ENCODE measurements at regions not wholly inside any gene's neighbourhood (a gene's known extent, or its start where the extent isn't known, plus 50 kb on each side); places are given as distances from the start of the nearest gene placed in this dataset.
"Not testable (repeated sequence)": the region's sequence is repeated elsewhere in the genome, so short reads cannot be mapped to it uniquely, and the experiment has no call there.

- H3K9me3 Mint-ChIP-seq = no peaks in the 10 kb centered on the region
- H3K27ac Mint-ChIP-seq = no peak overlapping the region
- H3K27me3 Mint-ChIP-seq (ENCODE audit: insufficient read depth) = no peaks in the 10 kb centered on the region
- no peak for TF ChIP-seq CTCF (IDR thresholded peaks at IDR 0.05)
- H3K36me3 Mint-ChIP-seq (ENCODE audit: low read depth) = no peaks in the 10 kb centered on the region
- no peak for DNase-seq
- no peak overlapping the region for H3K4me3 Mint-ChIP-seq
- H3K4me1 Mint-ChIP-seq (ENCODE audit: low read depth) = peaks cover 6% of the 10 kb centered on the region; the same call in 1 of the 2 replicates
Observed at GRCh38 chr11:24206030-24206429, 290.8 kb upstream of the LUZP2 start.

- no peak for DNase-seq
- Mint-ChIP-seq H3K27me3 (ENCODE audit: insufficient read depth) (no peaks in the 10 kb centered on the region), H3K4me3 (no peak overlapping the region), H3K27ac (no peak overlapping the region), H3K9me3 (no peaks in the 10 kb centered on the region), H3K4me1 (ENCODE audit: low read depth) (peaks cover 6% of the 10 kb centered on the region; the same call in 1 of the 2 replicates), H3K36me3 (ENCODE audit: low read depth) (no peaks in the 10 kb centered on the region)
- no peak for TF ChIP-seq CTCF (IDR thresholded peaks at IDR 0.05)
Observed at GRCh38 chr11:24206511-24206910, 290.3 kb upstream of the LUZP2 start.

DNA sequence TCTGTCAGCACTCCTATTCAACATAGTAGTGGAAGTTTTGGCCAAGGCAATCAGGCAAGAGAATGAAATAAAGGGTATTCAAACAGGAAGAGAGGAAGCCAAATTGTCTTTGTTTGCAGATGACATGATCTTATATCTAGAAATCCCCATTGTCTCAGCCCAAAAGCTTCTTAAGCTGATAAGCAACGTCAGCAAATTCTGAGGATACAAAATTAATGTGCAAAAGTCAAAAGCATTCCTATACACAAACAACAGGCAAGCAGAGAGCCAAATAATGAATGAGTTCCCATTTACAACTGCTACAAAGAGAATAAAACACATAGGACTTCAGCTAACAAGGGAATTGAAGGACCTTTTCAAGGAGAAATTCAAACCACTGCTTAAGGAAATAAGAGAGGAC is 280.4 kb upstream of the LUZP2 start:
- Mint-ChIP-seq H3K4me1 (ENCODE audit: low read depth) (no peaks in the 10 kb centered on the region), H3K4me3 (no peak overlapping the region), H3K9me3 (no peaks in the 10 kb centered on the region), H3K36me3 (ENCODE audit: low read depth) (no peaks in the 10 kb centered on the region), H3K27ac (no peak overlapping the region), H3K27me3 (ENCODE audit: insufficient read depth) (peaks cover 4% of the 10 kb centered on the region; the same call in 1 of the 2 replicates)
- TF ChIP-seq CTCF (IDR thresholded peaks at IDR 0.05) = no peak
- DNase-seq = no peak

GRCh38 chr11:24217319-24217718 is 279.5 kb upstream of the LUZP2 start:
- H3K27me3 Mint-ChIP-seq (ENCODE audit: insufficient read depth); H3K4me1 Mint-ChIP-seq (ENCODE audit: low read depth); DNase-seq; H3K36me3 Mint-ChIP-seq (ENCODE audit: low read depth); H3K27ac Mint-ChIP-seq; H3K4me3 Mint-ChIP-seq; H3K9me3 Mint-ChIP-seq: not testable (repeated sequence)

DNA sequence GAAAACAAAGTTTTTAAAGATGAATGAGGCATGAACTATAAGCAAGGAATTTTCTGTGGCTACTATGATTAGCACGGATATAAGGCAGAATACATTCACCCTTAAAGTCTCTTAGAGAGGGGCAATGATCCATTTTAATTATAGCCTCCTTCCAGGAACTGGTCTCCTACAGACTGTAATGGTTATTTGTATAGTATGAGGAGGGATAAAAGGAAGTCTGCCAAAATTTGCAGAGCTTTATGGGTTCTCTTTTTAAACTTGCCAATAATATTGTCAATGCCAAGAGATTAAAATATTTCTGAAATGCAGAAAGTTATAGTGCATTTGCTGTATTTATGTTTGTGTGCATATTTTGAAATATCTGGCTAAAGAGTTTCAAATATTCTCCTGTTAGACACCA is 271.4 kb upstream of the LUZP2 start:
- H3K27ac Mint-ChIP-seq = no peak overlapping the region
- H3K4me3 Mint-ChIP-seq = no peak overlapping the region
- no peaks in the 10 kb centered on the region for H3K36me3 Mint-ChIP-seq (ENCODE audit: low read depth)
- H3K27me3 Mint-ChIP-seq (ENCODE audit: insufficient read depth) = no peaks in the 10 kb centered on the region; the same call in 1 of the 2 replicates
- no peaks in the 10 kb centered on the region; the same call in 1 of the 2 replicates for H3K9me3 Mint-ChIP-seq
- DNase-seq = no peak
- no peak for TF ChIP-seq CTCF (IDR thresholded peaks at IDR 0.05)
- no peaks in the 10 kb centered on the region; the same call in 1 of the 2 replicates for H3K4me1 Mint-ChIP-seq (ENCODE audit: low read depth)

GRCh38 chr11:24226606-24227005 is 270.2 kb upstream of the LUZP2 start:
- no peaks in the 10 kb centered on the region; the same call in 1 of the 2 replicates for H3K4me1 Mint-ChIP-seq (ENCODE audit: low read depth)
- DNase-seq = no peak
- no peaks in the 10 kb centered on the region; the same call in 1 of the 2 replicates for H3K9me3 Mint-ChIP-seq
- no peak overlapping the region for H3K27ac Mint-ChIP-seq
- no peaks in the 10 kb centered on the region for H3K36me3 Mint-ChIP-seq (ENCODE audit: low read depth)
- TF ChIP-seq CTCF (IDR thresholded peaks at IDR 0.05) = no peak
- H3K27me3 Mint-ChIP-seq (ENCODE audit: insufficient read depth) = no peaks in the 10 kb centered on the region; the same call in 1 of the 2 replicates
- no peak overlapping the region for H3K4me3 Mint-ChIP-seq

Data from HFFc6 (cell line).